ENCODE measurements at regions not wholly inside any gene's neighbourhood (a gene's known extent, or its start where the extent isn't known, plus 50 kb on each side); places are given as distances from the start of the nearest gene placed in this dataset.
"Not testable (repeated sequence)": the region's sequence is repeated elsewhere in the genome, so short reads cannot be mapped to it uniquely, and the experiment has no call there.

- TF ChIP-seq YY1 (IDR thresholded peaks at IDR 0.05; ENCODE audit: insufficient read depth, insufficient read length); ZNF274 (IDR thresholded peaks at IDR 0.05; ENCODE audit: low read depth, low read length); SUZ12 (IDR thresholded peaks at IDR 0.05; ENCODE audit: extremely low read depth, insufficient read depth, insufficient read length): not testable (repeated sequence)
Measured at GRCh38 chr3:75319776-75320175, 344.4 kb upstream of the FRG2C start.

All from NT2/D1 (cell line).